GM19025 (cell line): ENCODE measurements at regions not wholly inside any gene's neighbourhood (a gene's known extent, or its start where the extent isn't known, plus 50 kb on each side); places are given as distances from the start of the nearest gene placed in this dataset.

ENCODE experiments used
- ATAC-seq: cut with Tn5 transposase; IDR thresholded peaks from one replicate; pipeline ENCODE4 v1.9.1; 2021; ENCODE audit warnings: mild to moderate bottlenecking, low read depth, moderate library complexity; ENCODE audit not compliant: unreplicated experiment

DNA sequence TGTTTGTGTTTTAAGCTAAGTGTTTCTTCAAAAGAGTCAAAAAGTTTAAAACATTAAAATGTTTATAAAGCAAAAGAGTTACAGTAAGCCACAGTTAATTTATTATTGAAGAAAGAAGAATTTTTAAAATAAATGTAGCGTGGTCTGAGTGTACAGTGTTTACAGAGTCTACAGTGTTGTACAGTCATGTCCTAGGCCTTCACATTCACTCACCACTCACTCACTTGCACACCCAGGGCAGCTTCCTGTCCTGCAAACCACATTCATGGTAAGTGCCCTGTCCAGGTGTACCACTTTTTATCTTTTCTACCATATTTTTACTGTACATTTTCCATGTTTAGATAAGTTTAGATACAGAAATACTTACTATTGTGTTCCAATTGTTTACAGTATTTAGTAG is 239.7 kb upstream of the AGA start:
- no peak for ATAC-seq

DNA sequence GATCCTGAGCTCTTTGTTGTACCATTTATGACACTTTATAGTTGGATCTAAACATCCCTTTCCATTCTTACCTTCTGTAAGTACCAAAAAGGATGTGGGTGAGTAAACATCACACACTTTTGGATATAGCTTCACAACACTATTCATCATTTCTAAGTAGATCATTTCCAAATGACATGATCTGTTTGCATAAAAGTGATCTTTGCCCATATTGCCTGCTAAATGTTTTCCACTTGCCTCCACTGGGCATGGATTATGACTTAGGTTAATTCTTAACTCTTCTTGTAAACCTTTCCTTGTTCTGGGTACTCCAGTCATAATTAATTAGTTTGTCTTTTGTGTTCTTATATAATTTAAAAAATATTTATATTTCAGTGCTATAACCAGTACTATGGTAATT is 244.9 kb upstream of the AGA start:
- ATAC-seq = no peak

DNA sequence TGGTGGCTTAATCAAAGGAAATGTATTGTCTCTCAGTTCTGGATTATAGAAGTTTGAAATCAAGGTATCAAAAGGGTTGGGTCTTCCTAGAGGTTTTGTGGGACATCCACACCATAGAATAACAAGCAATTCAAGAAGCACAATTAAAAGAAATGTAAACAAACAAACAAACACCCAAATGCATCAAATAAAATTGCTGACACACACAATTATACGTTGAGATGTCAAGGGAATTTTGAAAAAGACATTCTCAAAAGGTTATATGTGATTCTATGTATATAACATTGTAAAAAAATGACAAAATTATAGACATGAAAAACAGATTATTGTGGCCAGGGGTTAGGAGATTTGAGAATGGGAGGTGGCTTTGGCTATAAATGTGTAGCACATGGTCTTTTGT is 250.7 kb upstream of the AGA start:
- ATAC-seq = no peak

DNA sequence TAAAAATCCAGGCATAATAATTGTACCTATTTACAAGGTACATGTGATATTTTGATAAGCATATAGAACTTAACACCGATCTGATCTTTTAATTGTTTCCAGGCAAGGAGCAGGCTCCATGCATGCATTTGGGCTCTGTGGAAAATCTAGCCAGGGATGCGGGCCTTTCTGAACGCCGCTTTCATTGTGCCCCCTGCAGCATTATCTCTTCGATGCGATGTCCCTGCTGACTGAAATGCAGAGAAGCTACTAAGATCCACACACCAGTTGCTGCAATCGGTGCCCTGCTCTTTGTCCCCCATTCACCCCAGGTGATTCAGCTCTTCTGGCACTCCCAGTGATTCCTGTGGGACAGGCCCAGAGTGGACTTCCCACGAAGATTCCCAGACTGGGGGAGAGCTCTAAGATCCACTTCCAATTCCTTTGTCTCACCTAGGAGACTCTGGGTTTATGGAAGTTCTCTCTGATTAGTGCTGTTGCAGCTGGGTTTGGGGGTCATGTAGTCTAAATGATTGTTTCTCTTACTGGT is 254.3 kb upstream of the AGA start:
- ATAC-seq = no peak

DNA sequence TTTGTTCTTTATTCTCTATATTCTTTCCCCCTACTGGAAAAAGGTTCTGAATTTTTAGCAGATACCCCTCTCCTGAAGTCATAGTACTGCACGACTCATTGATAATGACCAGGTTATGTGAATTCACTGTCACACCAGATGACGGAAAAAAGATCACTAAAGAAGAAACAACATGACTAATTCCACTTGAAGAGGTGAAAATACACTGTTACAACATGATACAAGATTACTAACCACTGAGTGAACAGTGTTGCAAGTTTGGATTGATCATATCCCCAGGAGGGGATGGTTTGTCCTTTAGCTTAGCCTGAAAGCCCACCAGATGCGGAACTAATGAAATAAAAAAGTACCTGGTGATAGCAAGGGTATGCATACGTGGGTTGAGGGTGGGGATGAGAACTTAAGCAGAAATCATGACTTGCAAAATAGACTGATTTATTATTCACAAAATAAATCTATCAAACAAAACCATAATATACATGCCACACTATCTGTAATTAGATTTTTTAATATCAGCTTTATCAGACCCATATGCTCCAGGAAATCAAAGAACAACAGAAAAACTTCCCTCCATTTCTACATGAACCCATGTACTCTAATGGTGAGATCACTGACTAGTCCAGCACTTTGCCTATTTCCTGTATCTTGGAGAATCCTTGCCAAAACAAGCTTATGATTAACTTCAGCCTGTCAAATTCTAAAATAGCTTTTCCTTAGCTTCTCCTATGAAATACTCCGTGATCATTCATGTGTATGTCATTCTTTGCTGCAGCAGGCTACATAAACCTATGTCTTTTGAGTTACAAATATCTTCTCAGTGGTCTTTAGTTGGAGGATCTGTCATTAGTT is 257.4 kb upstream of the AGA start:
- ATAC-seq = no peak

DNA sequence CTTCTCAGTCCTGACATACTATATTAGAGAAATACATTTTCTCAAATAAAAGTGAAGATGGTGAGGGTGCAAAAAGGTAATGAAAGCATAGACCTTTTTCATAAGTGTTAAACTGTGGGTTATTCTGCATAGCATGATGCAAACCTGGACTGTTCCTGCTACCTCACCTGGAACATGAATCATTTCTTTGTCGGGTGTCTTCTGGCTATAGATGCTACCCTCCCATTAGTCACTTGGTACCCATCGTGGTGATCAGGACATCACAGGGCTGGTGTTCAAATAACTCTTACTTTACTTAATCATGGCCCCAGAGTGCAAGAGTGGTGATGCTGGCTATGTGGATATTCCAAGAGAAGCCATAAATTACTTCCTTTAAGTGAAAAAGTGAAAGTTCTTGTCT is 264.7 kb upstream of the AGA start:
- ATAC-seq = no peak

DNA sequence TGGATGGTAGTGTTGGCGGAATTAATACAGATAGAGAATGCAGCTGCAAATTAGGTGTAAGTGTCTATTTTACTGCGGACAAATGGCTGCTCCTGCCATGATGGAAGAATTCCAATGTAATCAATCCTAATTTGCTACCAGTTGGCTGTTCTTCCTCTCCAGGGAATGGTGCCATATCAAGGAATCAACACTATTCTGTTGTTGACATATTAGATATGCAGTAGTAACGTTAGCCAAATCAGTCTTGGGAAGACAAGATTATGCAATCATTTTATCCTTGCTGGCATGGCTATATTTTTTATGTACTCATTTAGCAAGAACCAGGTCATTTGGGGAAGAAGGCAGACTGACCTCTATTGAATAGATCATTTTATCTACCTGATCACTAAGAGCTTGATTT is 271.2 kb upstream of the AGA start:
- ATAC-seq = no peak

DNA sequence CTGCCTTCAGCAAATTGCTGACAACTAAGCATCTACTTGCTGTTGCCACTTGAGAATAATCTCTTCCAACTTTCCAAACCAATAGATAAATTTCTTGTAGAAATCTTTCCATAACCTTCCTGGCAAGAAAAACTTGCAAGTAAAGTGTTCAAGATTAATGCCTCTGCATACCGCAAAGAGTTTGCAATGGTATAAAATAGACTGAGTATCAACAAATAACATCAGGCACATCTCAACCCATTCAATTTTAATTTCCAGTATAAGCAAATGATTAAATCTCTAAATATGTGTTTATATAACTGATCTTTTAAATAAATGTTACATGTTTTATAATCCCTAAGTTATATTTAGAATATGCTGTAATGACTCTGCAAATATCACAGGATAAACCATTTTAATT is 275.2 kb upstream of the AGA start:
- ATAC-seq = no peak

DNA sequence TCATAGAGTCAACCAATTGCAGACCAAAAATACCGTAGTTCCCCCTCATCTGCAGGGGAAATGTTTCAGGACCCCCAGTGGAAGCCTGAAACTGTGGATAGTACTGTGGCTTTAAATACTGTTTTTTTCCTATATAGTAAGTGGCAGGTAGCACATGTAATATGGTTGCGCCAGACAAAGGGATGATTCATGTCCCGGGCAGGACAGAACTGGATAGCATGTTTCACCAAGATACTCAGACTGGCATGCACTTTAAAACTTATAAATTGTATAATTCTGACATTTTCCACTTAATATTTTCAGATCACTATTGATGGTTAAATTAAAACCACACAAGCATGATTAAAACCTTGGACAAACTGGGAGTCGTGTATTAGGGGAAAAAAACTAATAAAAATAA is 276.3 kb upstream of the AGA start:
- ATAC-seq = no peak

DNA sequence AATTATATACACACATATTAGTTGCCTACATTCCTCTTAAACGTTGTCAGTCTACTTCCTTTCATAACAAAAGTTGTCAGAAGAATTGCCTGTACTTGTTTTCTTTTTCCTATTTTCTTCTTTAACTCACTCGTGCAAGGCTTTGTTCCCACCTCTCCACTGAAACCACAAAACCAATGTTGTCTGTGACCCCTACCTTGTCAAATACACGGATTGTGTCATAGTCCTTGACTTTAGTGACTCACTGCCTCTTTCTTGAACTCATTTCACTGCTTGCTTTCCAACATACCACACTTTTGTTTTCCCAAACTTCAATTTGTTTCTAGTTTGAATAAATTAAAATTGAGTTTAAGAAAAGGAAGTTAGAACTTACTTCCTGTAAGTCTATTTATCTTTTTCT is 283.9 kb upstream of the AGA start:
- ATAC-seq = no peak

DNA sequence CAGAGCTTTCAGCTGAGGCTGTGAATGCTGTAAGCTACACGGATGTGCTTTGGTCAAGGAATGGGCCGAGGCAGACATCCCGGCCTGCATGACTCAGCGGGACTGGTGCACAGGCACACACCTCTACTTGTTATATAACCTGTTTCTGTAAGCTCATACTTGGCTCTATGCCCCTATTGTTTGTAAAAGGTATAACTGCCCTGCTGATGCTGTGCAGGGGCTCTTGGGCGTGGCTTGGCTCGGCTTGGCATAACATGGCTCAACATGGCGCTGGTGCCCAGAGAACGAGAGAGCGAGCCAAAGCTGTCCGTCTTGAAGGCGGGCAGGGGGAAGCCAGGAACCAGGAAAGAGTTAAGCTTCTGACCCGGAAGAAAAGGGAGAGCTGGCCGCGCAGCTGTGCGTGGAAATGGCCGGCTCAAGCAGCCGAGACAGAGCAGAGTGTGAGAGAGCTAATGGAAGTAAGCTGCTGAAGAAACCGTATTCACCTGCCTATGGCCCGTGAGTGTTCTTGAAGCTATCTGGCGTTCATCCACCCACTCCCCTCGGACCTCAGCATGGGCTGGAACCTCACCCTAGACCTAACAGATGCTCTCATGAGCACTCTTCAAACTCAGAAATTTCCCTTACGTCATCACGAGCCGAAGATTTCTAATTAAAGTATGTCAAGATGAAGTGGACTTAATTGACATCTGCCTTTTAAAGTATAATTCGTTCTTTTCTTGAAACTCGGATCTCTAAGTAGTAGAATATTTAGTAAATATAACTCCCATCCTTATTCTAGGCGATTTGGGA is 286.3 kb upstream of the AGA start:
- no peak for ATAC-seq

DNA sequence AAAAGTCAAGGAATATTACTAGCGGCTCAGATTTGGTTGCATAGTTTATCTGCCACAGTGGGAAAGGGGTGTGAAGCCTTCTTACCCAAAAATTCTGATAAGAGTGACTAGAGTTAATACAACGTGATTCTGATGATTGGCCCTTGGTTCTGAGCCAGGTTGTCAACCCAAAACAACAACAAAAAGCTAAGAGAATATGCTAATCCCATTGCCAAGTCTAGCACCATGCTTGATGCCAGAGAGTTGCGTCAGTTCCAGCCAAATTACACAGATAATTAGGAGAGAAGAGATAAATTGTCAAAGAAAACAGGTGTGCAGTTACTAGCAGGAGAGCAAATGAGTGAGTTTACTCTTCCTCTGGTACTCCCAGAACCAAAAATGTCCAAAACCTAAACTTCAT is 287.4 kb upstream of the AGA start:
- no peak for ATAC-seq

DNA sequence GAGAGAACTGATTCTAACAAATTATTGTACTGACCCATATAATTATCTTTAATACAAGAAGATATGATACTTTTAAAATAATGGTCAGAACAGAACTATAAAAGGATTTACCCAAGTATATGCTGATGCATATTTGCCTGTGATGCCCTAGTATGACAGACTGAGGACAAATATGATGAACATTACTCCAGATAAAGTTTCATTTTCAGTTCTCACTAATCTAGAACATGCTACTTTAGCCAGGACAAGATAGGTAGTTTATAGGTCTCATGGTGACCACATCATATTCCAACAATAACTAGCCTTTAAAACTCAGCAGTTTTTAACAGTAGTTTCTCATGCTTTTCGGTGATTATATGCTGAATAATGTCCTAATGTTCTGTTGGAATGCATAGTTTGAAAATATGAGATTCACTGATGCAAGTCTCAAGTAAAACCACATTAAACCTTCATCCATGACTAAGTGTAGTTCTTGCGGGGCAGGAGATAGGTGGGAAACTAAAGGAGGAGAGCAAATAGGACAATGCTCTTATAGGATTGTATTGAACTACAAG is 295.2 kb upstream of the AGA start:
- ATAC-seq = no peak

DNA sequence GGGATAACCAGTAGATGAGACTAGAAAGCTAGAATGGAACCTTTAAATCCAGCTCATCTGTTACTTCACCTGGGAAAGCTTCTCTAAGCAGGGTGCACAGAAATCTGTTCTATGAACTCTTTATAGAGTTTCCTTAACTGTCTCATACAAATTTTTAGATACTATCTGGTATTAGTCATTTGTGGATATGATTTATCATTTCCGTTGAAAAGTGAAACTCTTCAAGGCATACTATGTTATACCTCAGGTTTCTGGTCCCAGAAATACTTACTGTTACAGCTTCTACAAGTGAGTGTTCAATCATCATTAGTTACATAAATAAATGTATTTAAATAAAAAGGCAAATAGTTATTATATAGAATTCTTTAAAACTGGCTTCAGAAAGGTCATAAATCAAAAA is 298.3 kb upstream of the AGA start:
- ATAC-seq = no peak

DNA sequence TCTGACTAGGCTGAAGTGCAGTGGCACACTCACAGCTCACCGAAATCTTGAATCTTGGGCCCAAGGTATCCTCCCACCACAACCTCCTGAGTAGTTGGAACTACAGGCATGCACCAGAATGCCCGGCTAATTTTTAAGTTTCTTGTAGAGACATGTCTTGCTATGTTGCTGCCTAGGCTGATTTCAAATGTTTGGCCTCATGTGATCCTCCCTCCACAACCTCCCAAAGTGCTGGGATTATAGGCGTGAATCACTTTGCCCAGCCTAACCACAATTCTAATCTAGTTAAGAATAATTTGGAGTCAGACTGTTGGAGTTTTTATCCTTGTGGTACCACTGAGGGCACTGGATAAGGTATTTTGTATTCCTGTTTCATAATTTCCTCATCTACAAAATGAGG is 317.5 kb upstream of the AGA start:
- ATAC-seq = no peak

DNA sequence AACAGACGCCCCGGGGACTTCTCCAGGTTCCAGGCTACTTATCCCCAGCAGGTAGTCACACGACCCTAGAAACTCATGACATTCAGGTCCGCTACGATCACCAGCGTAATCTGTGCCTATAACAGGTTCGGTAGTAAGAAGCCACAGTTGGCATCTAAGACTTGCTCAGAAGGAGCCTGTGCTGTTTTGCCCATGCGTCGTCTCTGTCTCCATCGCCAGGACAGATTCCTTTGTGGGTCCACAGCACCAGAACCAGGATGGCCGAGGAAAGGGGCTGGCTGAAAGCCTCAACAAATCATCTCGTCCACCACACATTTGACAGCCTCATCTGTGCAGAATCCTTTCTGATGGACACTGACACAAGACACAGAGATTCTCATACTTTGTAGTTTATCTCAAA is 319.5 kb upstream of the AGA start:
- ATAC-seq = no peak

DNA sequence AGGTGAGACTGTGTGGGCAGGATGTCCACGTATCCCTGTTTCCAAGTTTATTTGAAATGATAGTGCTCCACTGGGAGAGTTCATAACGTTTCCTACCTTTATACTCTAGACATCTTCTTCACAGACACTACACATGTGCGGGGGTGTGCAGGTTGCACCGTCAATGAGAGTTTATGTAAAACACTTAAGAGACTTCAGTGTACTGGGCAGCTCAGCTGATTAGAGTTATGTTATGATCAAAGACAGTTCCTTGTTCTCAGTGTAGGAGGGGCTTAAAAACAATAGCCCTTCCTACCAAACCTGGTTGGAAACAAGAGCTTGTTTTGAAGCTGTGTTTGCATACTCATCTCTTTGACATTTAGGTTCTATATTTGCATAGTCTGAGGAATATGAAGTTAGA is 326.9 kb upstream of the AGA start:
- no peak for ATAC-seq

DNA sequence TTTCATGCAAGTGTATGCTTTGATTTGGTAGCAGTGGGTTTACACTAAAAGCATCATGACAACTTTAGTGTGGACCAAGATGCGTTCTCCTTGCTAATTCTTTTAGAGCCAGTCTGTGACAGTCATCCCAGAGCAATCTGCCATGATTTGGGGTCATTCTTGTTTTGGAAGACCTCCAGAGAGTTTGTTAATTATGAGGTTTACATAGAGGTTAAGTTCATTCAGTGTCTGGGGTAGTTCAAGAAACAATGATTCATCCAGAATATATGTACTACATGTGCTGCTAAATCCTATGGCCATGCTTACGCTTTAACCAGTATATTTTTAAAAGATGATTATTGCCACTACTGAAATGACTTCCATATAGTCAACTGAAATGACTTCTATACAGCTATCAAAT is 328.5 kb upstream of the AGA start:
- no peak for ATAC-seq

DNA sequence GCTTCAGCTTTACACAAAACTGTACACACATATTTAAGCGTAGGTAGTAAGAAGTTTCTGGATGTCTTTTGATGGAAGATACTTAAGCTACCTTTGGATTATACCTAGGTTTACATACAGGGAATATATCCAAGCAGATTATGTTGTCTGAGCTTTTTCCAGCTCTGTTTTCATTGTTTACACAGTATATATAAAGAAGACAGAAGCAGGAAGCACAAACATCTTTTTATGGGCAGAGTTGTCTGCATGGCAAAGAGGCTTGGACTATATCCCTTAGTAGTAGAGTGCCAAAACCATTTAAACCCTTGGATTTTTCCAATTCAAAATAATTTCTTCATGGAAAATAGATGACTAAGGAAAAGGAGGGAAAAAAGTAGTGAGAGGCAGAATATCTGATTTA is 329.4 kb upstream of the AGA start:
- ATAC-seq = no peak

DNA sequence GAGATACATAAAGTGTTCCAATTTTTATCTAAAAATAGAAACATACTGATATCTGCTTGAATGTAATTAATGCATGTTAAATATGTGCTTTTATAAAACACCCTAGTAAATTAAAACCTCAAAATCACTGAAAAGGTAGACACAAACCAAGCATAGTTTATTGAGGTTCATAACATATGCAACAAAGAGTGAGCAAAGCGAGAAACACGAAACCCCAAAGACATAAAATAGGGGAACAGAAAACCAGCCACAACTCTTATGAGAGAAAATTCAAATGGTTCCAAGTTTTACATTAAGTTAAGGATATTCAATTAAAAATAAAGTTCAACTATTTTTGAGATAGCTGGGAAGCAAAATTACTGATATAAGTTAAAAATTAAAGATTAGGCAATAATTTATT is 336.4 kb upstream of the AGA start:
- no peak for ATAC-seq

DNA sequence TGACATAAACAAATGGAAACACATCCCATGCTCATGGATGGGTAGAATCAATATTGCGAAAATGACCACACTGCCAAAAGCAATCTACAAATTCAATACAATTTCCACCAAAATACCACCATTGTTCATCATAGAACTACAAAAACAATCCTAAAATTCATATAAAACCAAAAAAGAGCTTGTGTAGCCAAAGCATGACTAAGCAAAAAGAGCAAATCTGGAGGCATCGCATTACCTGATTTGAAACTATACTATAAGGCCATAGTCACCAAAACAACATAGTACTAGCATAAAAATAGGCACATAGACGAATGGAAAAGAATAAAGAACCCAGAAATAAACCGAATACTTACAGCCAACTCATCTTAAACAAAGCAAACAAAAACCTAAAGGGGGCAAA is 342.8 kb upstream of the AGA start:
- no peak for ATAC-seq

DNA sequence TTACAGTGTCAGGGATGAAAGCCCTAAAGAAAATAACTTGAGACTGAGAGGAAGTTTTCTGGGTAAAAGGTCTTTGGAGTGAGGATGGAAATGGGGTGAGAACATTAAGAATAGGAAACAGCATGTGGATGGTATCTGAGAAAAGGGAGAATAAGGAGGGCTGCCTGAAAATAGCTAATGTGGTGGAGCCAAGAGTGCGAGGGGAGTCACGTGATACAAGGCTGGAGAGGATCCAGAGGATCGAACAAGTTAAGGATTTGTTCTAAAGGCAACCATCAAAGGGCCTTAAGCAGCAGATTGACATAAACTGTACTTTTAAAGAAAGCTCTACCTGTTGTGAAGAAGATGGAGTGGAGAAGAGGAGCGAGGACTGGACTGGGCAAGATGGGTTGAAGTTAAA is 347.4 kb upstream of the AGA start:
- no peak for ATAC-seq
